Gastrocnemius medialis (tissue), 4 donors: ENCODE measurements at regions not wholly inside any gene's neighbourhood (a gene's known extent, or its start where the extent isn't known, plus 50 kb on each side); places are given as distances from the start of the nearest gene placed in this dataset.

Experiments
- POLR2A ChIP-seq, 2 donors: fragments of 450-650 bp; IDR thresholded peaks; one replicate each; pipeline ENCODE4 v1.6.1; 2017; ENCODE audit warnings: antibody characterized with exemption in 2 of 2, mild to moderate bottlenecking in 2 of 2, moderate library complexity in 2 of 2
- TF ChIP-seq, protein P1 (sequence below), 5 experiments: fragments of 450-650 bp in 3 of 5; fragments of 200-600 bp in 2 of 5; sonication (generic) in 2 of 5; IDR thresholded peaks in 4 of 5; conservative IDR thresholded peaks in 1 of 5; 1 replicate in 4 of 5; 2 replicates in 1 of 5; pipeline ENCODE4 v1.5.1; 2016 to 2019; ENCODE audit warnings: antibody characterized with exemption in 5 of 5, mild to moderate bottlenecking in 3 of 5, moderate library complexity in 3 of 5

DNA sequence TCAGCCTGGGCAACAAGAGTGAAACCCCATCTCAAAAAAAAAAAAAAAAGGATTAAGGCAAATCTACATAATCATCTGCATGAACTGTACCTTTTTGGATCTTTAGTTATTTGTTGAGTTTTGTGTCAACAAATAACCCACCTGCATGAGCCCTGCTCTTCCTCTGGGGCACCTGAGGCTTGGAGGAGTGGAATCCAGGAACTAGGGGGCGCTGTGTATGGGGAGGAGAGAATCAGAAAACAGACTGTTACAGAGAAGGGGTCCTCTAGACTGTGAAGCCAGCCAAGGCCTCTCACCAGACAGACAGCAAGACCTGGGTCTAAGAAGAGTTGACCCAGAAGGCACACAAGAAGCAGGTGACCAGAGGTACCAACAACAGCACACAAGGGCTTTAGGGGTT lies 682.8 kb upstream of the NRP1 start:
- TF ChIP-seq, protein P1, sequence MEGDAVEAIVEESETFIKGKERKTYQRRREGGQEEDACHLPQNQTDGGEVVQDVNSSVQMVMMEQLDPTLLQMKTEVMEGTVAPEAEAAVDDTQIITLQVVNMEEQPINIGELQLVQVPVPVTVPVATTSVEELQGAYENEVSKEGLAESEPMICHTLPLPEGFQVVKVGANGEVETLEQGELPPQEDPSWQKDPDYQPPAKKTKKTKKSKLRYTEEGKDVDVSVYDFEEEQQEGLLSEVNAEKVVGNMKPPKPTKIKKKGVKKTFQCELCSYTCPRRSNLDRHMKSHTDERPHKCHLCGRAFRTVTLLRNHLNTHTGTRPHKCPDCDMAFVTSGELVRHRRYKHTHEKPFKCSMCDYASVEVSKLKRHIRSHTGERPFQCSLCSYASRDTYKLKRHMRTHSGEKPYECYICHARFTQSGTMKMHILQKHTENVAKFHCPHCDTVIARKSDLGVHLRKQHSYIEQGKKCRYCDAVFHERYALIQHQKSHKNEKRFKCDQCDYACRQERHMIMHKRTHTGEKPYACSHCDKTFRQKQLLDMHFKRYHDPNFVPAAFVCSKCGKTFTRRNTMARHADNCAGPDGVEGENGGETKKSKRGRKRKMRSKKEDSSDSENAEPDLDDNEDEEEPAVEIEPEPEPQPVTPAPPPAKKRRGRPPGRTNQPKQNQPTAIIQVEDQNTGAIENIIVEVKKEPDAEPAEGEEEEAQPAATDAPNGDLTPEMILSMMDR (IDR thresholded peaks at IDR 0.05 in 4 of 5, conservative IDR thresholded peaks at IDR 0.05 in 1 of 5) = no peak
- no peak for TF ChIP-seq POLR2A (IDR thresholded peaks at IDR 0.05)
